GM21390 (cell line): ENCODE measurements at regions not wholly inside any gene's neighbourhood (a gene's known extent, or its start where the extent isn't known, plus 50 kb on each side); places are given as distances from the start of the nearest gene placed in this dataset.
A peak's percentile ranks its signal among the peaks of the same experiment; 100 is the strongest.

Experiments
- ATAC-seq: cut with Tn5 transposase; IDR thresholded peaks from one replicate; pipeline ENCODE4 v1.9.1; 2021; ENCODE audit not compliant: unreplicated experiment

- ATAC-seq, result no peak
These were observed 88.7 kb downstream of the NR1D2 start for GRCh38 chr3:24033818-24034217.

GRCh38 chr3:24034464-24034863 lies 89.4 kb downstream of the NR1D2 start:
- no peak for ATAC-seq

- ATAC-seq, result no peak
These were observed 92.9 kb downstream of the NR1D2 start for GRCh38 chr3:24037971-24038370.

DNA sequence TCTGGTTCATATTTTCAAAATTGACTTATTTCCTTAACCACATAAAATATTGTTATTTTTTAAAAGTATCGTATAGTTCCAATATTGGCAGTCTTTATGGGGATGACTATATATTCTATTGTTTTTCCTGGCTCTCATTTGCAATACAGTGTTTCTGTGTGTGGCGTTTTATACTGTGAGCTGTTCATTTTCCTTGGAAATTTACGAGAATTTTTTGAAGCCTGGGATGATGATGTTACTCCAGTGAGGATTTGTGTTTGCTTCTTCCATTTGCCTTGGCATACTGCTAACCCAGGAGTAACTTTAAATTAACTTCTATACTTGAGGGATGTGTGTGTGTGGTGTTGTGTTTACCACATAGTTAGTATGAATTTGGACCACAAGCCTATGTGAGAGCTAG lies 95.2 kb downstream of the NR1D2 start:
- ATAC-seq, result no peak

DNA sequence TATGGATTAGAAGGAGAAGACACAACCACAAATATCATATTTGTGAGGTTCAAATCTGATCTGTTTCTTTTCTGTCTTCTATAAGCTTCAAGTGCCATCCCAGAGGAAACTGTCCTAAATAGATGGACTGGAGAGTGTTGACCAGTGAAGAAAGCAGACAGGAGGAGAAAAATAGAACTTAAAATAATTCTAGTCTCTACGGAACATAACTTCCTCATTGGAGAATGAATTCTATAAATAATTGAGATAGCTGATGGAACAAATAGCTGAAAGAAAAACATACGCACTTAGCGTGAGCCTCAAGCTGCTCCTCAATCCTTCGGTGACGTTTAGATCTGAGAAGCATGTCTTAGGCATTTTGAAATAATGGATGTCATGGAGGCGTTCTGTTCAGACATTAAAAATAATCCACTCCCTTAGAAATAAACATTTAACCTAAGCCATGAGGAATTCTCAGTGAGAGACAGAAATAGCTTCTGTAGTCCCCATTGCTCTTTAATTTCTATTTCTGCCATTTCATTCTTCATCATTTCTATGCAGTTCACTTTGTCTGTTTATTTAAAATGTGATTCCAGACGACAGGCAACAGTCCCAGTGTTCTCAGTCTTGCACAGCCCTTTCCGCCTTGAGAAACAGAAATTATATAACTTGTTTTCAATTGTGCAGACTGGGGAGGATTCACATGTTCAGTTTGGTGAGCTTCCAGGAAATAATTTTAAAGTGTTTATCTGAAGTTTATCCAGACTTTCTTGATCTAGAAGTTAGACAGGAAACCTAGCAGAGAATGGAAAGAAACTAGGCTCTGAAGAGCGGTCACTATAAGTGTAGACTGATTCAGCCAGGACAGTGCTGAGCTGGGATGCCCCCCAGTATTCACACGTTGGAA lies 97.3 kb downstream of the NR1D2 start:
- ATAC-seq, result no peak

DNA sequence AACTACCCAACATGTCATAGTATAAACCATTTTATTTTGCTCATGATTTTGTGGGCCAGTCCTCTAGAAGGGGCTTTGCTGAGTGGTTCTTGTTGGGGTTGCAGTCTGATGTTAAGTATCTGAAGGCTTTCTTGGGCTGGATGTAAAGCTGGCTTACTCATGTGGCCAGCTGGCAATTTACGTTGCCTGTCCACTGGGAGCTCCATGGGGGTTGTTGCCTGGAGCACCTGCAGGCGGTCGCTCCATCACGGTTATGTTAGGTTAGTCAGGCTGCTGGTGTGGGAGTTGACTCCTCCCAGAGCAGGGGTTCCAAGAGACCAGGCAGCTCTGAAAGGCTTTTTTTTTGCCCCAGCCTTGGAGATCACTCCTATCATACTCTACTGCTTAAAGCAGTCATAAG lies 98.1 kb downstream of the NR1D2 start:
- no peak for ATAC-seq

GRCh38 chr3:24043985-24044384 lies 98.9 kb downstream of the NR1D2 start:
- no peak for ATAC-seq

DNA sequence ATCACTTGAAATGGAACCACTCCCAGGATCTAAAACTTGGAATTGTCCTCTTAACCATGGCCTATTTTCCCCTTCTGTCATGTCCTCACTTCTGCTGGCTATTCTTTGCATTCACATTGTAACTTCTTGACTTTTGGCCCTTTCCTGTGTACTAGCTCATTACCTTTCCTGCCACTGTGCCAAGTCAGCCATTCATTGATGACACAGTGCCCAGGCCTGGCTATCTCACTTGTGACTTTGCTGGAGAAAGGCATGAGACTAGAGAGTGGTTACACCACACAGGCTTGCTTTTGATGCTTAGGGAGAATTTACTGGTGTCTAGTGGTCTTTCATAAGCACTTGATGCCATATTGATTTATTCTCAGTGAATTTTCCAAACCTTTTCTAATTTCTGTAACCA lies 101.1 kb downstream of the NR1D2 start:
- no peak for ATAC-seq

GRCh38 chr3:24047513-24047912 lies 102.4 kb downstream of the NR1D2 start:
- peak; percentile 34 for ATAC-seq

DNA sequence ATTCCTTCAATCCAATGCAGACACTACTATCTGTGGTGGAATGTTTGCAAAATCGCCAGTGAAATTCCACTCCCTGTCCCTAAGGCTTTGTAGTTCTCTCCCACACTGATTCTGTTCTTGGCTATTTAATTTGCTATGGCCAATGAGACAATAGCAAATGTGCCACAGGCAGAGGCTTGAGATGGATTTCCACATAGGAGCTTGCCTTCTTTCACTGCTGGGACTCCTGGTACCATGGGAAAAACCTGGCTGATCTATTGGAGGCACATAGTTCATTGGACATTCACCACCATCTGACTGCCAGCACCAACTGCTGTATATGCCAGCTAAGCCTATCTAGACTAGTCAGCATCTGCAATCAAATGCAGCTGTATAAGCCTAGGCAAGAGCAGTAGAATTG lies 103.8 kb downstream of the NR1D2 start:
- no peak for ATAC-seq

DNA sequence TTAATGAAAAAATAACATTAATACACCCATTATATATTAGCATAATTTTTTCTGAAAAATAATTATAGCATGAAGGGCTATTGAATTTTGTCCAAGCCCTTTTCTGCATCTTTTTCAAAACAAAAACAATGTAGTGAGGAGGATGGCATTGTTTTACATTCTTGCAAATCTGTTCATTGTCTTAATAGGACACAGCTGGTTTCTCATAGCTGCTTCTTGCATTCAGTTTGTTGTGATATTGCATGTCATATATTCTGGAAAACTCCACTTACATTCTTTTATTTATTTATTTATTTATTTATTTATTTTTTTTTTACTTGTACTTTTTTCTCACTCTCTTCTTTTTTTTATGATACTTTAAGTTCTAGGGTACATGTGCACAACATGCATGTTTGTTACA lies 107.4 kb downstream of the NR1D2 start:
- no peak for ATAC-seq

- ATAC-seq, result no peak
These were observed 114.0 kb downstream of the NR1D2 start for GRCh38 chr3:24058940-24059705.

- ATAC-seq, result no peak
These were observed 115.0 kb downstream of the NR1D2 start for GRCh38 chr3:24060055-24060454.

DNA sequence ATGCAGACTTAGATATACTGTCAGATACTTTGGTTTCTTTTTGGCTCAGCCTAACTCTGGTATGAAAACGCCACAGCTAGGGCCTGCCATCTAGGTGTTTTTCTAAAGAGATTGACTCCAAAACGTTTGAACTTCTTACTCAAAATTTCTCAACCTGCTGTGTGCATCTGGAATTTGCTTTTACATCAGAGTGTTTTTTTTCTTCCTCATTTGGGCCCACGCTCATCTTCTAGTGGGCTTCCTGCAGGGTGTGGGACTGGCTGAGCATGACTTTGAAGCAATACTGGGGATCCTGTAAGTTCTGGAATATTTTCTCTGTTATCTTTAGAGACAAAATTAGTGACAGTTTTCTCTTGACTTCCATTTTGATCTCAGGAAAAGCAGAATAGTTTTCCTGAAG lies 117.8 kb downstream of the NR1D2 start:
- no peak for ATAC-seq
